ENCODE measurements at regions not wholly inside any gene's neighbourhood (a gene's known extent, or its start where the extent isn't known, plus 50 kb on each side); places are given as distances from the start of the nearest gene placed in this dataset.

DNA sequence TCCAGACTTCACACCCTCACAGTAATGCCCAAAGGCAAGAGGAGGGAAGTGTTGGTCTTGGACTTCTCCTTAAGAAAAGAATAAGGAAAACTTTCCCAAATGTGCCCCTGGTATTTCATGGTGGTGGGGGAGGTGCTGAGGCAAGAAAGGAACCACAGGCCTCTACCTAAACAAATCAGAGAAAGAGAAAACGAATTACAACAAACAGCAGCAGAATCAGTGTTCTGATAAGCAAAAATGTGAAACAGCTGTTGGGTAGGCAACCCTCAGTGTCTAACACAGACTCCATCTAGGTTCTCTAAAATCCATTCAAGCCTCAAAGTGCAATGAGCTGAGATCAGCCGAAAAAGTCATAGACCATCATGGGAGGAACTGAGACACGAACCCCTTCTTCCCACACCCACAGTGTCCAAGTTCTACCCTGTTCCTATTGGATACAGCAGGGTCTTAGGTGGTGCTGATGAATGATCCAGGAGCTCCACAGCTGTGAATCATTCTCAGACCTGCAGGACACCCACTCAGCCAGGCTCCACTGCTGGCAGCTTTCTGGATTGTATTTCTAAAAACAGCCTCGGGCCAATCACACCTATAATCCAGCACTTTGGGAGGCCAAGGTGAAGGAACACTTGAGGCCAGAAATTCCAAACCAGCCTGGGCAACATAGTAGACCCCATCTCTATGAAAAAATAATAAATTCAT lies 149.1 kb downstream of the PLPP3 start:
- H4K8ac ChIP-seq (ENCODE audit: low read length): no peak overlapping the region
- H3K4ac ChIP-seq (ENCODE audit: low read depth in 1 of 2, low read length in 2 of 2): no peak overlapping the region
- H2AK5ac ChIP-seq (ENCODE audit: low read length, severe bottlenecking): no peak overlapping the region
- no peaks in the 10 kb centered on the region for H3K9me3 ChIP-seq (ENCODE audit: control insufficient read depth, low read length)
- no peak overlapping the region for H2BK12ac ChIP-seq (ENCODE audit: low read length in 2 of 2)
- no peak overlapping the region for H2BK5ac ChIP-seq (ENCODE audit: low read depth, low read length, poor library complexity, severe bottlenecking)
- H2BK120ac ChIP-seq (ENCODE audit: low read depth, low read length): no peak overlapping the region
- DNase-seq: no peak
- no peak overlapping the region for H3K14ac ChIP-seq (ENCODE audit: low read length in 2 of 2)
- no peak overlapping the region for H2BK15ac ChIP-seq (ENCODE audit: low read depth, poor library complexity, severe bottlenecking)
- H3K27ac ChIP-seq (ENCODE audit: low read length, poor library complexity, severe bottlenecking): no peak overlapping the region
- no peak overlapping the region for H3K18ac ChIP-seq (ENCODE audit: low read depth in 1 of 2, low read length in 2 of 2)
- no peak overlapping the region for H3K4me3 ChIP-seq (ENCODE audit: insufficient read depth in 1 of 2, low read depth in 1 of 2, low read length in 2 of 2)
- 100% methylated on average over 1 of the region's 4 CpGs for WGBS
- no peaks in the 10 kb centered on the region for H3K27me3 ChIP-seq (ENCODE audit: control insufficient read depth in 1 of 2, insufficient read depth in 1 of 2, low read length in 2 of 2)
- no peak overlapping the region for H4K91ac ChIP-seq (ENCODE audit: low read length)
- no peak overlapping the region for H3K23ac ChIP-seq (ENCODE audit: low read length in 2 of 2)
- no peak overlapping the region for H2AFZ ChIP-seq (ENCODE audit: low read depth, low read length)
- H3K4me2 ChIP-seq (ENCODE audit: low read length, poor library complexity, severe bottlenecking): no peak overlapping the region
- no peaks in the 10 kb centered on the region for H3K4me1 ChIP-seq (ENCODE audit: control insufficient read depth, insufficient read depth, low read depth, low read length)
- H3K36me3 ChIP-seq (ENCODE audit: control insufficient read depth in 1 of 2, insufficient read depth in 2 of 2, low read depth in 1 of 2, low read length in 2 of 2): no peaks in the 10 kb centered on the region
- no peaks in the 10 kb centered on the region for H3K79me1 ChIP-seq (replicated peaks; ENCODE audit: low read length, poor library complexity, severe bottlenecking)
- no peak overlapping the region for H3K9ac ChIP-seq (ENCODE audit: low read length)

DNA sequence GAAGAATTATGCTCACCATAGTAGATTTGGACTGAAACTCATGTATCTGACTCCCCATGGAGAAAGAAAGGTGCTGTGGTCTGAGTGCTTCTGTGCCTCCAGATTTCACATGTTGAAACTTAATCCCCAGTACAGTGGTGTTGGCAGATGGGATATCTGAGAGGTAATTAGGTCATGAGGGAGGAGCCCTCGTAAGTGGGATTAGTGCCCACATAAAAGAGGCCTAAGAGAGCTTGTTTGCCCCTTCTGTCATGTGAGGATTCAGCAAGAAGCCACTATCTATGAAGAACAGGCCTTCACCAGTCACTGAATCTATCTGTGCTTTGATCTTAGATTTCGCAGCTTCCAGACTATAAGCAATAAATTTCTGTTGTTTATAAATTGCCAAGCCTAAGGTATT lies 150.1 kb downstream of the PLPP3 start:
- H3K9ac ChIP-seq (ENCODE audit: low read length): no peak overlapping the region
- H3K4me2 ChIP-seq (ENCODE audit: low read length, poor library complexity, severe bottlenecking): no peak overlapping the region
- no peaks in the 10 kb centered on the region for H3K79me1 ChIP-seq (replicated peaks; ENCODE audit: low read length, poor library complexity, severe bottlenecking)
- H2BK5ac ChIP-seq (ENCODE audit: low read depth, low read length, poor library complexity, severe bottlenecking): no peak overlapping the region
- H4K91ac ChIP-seq (ENCODE audit: low read length): no peak overlapping the region
- H3K4me1 ChIP-seq (ENCODE audit: control insufficient read depth, insufficient read depth, low read depth, low read length): peaks cover 2% of the 10 kb centered on the region
- no peak overlapping the region for H3K4me3 ChIP-seq (ENCODE audit: insufficient read depth in 1 of 2, low read depth in 1 of 2, low read length in 2 of 2)
- H3K4ac ChIP-seq (ENCODE audit: low read depth in 1 of 2, low read length in 2 of 2): no peak overlapping the region
- no peak for DNase-seq
- no peaks in the 10 kb centered on the region for H3K36me3 ChIP-seq (ENCODE audit: control insufficient read depth in 1 of 2, insufficient read depth in 2 of 2, low read depth in 1 of 2, low read length in 2 of 2)
- H3K9me3 ChIP-seq (ENCODE audit: control insufficient read depth, low read length): no peaks in the 10 kb centered on the region
- H2BK12ac ChIP-seq (ENCODE audit: low read length in 2 of 2): no peak overlapping the region
- no peak overlapping the region for H2AK5ac ChIP-seq (ENCODE audit: low read length, severe bottlenecking)
- H3K18ac ChIP-seq (ENCODE audit: low read depth in 1 of 2, low read length in 2 of 2): no peak overlapping the region
- no peak overlapping the region for H3K23ac ChIP-seq (ENCODE audit: low read length in 2 of 2)
- H2BK15ac ChIP-seq (ENCODE audit: low read depth, poor library complexity, severe bottlenecking): no peak overlapping the region
- H3K14ac ChIP-seq (ENCODE audit: low read length in 2 of 2): no peak overlapping the region
- H3K27me3 ChIP-seq (ENCODE audit: control insufficient read depth in 1 of 2, insufficient read depth in 1 of 2, low read length in 2 of 2): no peaks in the 10 kb centered on the region
- no peak overlapping the region for H2BK120ac ChIP-seq (ENCODE audit: low read depth, low read length)
- H2AFZ ChIP-seq (ENCODE audit: low read depth, low read length): no peak overlapping the region
- WGBS: 100% methylated on average over 1 of the region's 2 CpGs
- H4K8ac ChIP-seq (ENCODE audit: low read length): no peak overlapping the region
- no peak overlapping the region for H3K27ac ChIP-seq (ENCODE audit: low read length, poor library complexity, severe bottlenecking)

DNA sequence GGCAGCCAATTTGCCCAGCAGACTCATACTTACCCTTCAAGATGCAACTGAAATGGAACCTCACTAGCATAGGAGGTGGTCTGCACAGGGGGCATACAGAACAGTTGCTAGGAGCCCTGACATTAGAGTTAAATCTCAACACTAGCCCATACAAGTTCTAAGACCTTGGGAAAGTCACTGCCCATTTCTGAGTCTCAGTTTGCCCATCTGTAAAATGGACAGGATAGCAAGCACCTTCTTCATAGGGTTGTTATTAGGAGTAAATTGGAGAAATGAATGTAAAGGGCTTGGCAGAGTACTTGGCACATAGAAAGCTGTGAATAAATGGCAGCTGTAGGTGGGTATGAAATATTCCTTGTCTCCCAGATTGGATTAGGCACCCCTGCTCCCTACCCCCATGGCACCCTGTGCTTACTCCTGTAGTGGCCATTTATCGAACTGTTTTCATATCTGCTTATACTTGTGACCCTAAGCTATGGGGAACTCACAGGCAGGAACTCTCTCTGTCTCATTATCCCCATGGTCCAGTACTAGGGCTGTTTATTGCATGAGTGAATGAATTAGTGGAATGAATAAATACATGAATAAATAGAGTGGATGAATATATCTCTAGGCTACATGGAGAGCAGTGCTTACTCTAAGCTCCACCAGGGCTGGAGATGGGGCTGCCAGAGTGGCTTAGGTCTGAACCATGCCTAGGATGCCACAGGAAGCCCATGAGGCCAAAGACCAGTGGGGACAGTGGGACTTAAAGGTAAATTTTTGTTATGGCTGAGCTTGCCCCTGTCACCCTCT lies 152.6 kb downstream of the PLPP3 start:
- WGBS: no CpG with 5 or more reads among the region's 1 CpG
- no peak overlapping the region for H3K9ac ChIP-seq (ENCODE audit: low read length)
- H3K36me3 ChIP-seq (ENCODE audit: control insufficient read depth in 1 of 2, insufficient read depth in 2 of 2, low read depth in 1 of 2, low read length in 2 of 2): no peaks in the 10 kb centered on the region
- DNase-seq: no peak
- no peak overlapping the region for H4K91ac ChIP-seq (ENCODE audit: low read length)
- no peak overlapping the region for H3K27ac ChIP-seq (ENCODE audit: low read length, poor library complexity, severe bottlenecking)
- no peak overlapping the region for H2BK120ac ChIP-seq (ENCODE audit: low read depth, low read length)
- no peak overlapping the region for H2AK5ac ChIP-seq (ENCODE audit: low read length, severe bottlenecking)
- H3K4me1 ChIP-seq (ENCODE audit: control insufficient read depth, insufficient read depth, low read depth, low read length): peaks cover 2% of the 10 kb centered on the region
- no peaks in the 10 kb centered on the region for H3K9me3 ChIP-seq (ENCODE audit: control insufficient read depth, low read length)
- H3K4me2 ChIP-seq (ENCODE audit: low read length, poor library complexity, severe bottlenecking): no peak overlapping the region
- H3K4me3 ChIP-seq (ENCODE audit: insufficient read depth in 1 of 2, low read depth in 1 of 2, low read length in 2 of 2): no peak overlapping the region
- H2AFZ ChIP-seq (ENCODE audit: low read depth, low read length): no peak overlapping the region
- H3K18ac ChIP-seq (ENCODE audit: low read depth in 1 of 2, low read length in 2 of 2): no peak overlapping the region
- no peaks in the 10 kb centered on the region for H3K79me1 ChIP-seq (replicated peaks; ENCODE audit: low read length, poor library complexity, severe bottlenecking)
- H2BK5ac ChIP-seq (ENCODE audit: low read depth, low read length, poor library complexity, severe bottlenecking): no peak overlapping the region
- H3K14ac ChIP-seq (ENCODE audit: low read length in 2 of 2): no peak overlapping the region
- no peak overlapping the region for H4K8ac ChIP-seq (ENCODE audit: low read length)
- H3K23ac ChIP-seq (ENCODE audit: low read length in 2 of 2): no peak overlapping the region
- no peak overlapping the region for H2BK15ac ChIP-seq (ENCODE audit: low read depth, poor library complexity, severe bottlenecking)
- no peaks in the 10 kb centered on the region for H3K27me3 ChIP-seq (ENCODE audit: control insufficient read depth in 1 of 2, insufficient read depth in 1 of 2, low read length in 2 of 2)
- H3K4ac ChIP-seq (ENCODE audit: low read depth in 1 of 2, low read length in 2 of 2): no peak overlapping the region
- no peak overlapping the region for H2BK12ac ChIP-seq (ENCODE audit: low read length in 2 of 2)

DNA sequence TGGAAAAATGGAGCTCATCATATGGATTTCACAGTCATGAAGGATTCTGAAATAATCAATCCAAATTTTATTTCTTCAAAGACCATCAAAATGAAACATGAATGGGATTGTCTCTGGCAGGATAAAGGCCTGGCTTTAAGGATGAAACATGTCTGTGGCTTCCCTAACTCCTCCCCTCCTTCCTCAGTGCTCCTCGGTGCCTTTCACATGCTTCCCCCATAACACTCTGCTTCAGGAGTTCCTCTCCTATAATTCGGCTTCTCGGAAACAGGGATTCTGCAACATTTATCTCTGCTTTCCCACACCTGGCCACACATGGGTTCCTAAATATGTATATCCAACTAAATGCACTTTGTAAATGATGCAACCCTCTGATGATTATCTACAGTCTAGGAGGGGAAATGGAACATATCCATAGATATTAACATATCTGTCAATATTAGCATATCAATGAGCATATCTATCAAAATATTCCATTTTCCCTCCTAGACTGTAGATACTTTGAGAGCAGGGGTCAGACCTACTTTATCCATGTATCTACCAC lies 153.8 kb downstream of the PLPP3 start:
- H3K4me3 ChIP-seq (ENCODE audit: insufficient read depth in 1 of 2, low read depth in 1 of 2, low read length in 2 of 2): no peak overlapping the region
- no peak overlapping the region for H3K27ac ChIP-seq (ENCODE audit: low read length, poor library complexity, severe bottlenecking)
- no peak overlapping the region for H2BK15ac ChIP-seq (ENCODE audit: low read depth, poor library complexity, severe bottlenecking)
- no peak overlapping the region for H2AFZ ChIP-seq (ENCODE audit: low read depth, low read length)
- no peaks in the 10 kb centered on the region for H3K79me1 ChIP-seq (replicated peaks; ENCODE audit: low read length, poor library complexity, severe bottlenecking)
- no peak overlapping the region for H3K23ac ChIP-seq (ENCODE audit: low read length in 2 of 2)
- no peak overlapping the region for H3K9ac ChIP-seq (ENCODE audit: low read length)
- H3K18ac ChIP-seq (ENCODE audit: low read depth in 1 of 2, low read length in 2 of 2): no peak overlapping the region
- no peaks in the 10 kb centered on the region for H3K27me3 ChIP-seq (ENCODE audit: control insufficient read depth in 1 of 2, insufficient read depth in 1 of 2, low read length in 2 of 2)
- no peak overlapping the region for H2AK5ac ChIP-seq (ENCODE audit: low read length, severe bottlenecking)
- H3K4me1 ChIP-seq (ENCODE audit: control insufficient read depth, insufficient read depth, low read depth, low read length): peaks cover 2% of the 10 kb centered on the region
- no peaks in the 10 kb centered on the region for H3K9me3 ChIP-seq (ENCODE audit: control insufficient read depth, low read length)
- H4K8ac ChIP-seq (ENCODE audit: low read length): no peak overlapping the region
- H3K4ac ChIP-seq (ENCODE audit: low read depth in 1 of 2, low read length in 2 of 2): peak overlapping the region in 1 of 2 experiments; percentile 26
- WGBS: 86% methylated on average over 3 of the region's 3 CpGs
- no peak overlapping the region for H3K14ac ChIP-seq (ENCODE audit: low read length in 2 of 2)
- no peak overlapping the region for H2BK12ac ChIP-seq (ENCODE audit: low read length in 2 of 2)
- H2BK5ac ChIP-seq (ENCODE audit: low read depth, low read length, poor library complexity, severe bottlenecking): no peak overlapping the region
- H3K36me3 ChIP-seq (ENCODE audit: control insufficient read depth in 1 of 2, insufficient read depth in 2 of 2, low read depth in 1 of 2, low read length in 2 of 2): no peaks in the 10 kb centered on the region
- H4K91ac ChIP-seq (ENCODE audit: low read length): no peak overlapping the region
- no peak overlapping the region for H2BK120ac ChIP-seq (ENCODE audit: low read depth, low read length)
- no peak for DNase-seq
- no peak overlapping the region for H3K4me2 ChIP-seq (ENCODE audit: low read length, poor library complexity, severe bottlenecking)
